Glutamatergic neuron (in vitro differentiated cells): ENCODE measurements at regions not wholly inside any gene's neighbourhood (a gene's known extent, or its start where the extent isn't known, plus 50 kb on each side); places are given as distances from the start of the nearest gene placed in this dataset.

Experiments
- DNase-seq: peaks from one replicate; pipeline ENCODE4 v3.0.0; 2022
- H3K27ac Mint-ChIP-seq: one replicate; pipeline ENCODE4 v1.8.0; 2020; ENCODE audit warnings: mild to moderate bottlenecking, mixed read lengths, inconsistent platforms; ENCODE audit not compliant: unreplicated experiment
- H3K27me3 Mint-ChIP-seq: one replicate; pipeline ENCODE4 v1.8.0; 2020; ENCODE audit warnings: mild to moderate bottlenecking, moderate library complexity, mixed read lengths, inconsistent platforms; ENCODE audit not compliant: unreplicated experiment
- H3K36me3 Mint-ChIP-seq: one replicate; pipeline ENCODE4 v1.8.0; 2020; ENCODE audit warnings: mild to moderate bottlenecking, mixed read lengths, inconsistent platforms; ENCODE audit not compliant: unreplicated experiment
- H3K4me1 Mint-ChIP-seq: one replicate; pipeline ENCODE4 v1.8.0; 2020; ENCODE audit warnings: mild to moderate bottlenecking, low read depth, mixed read lengths, inconsistent platforms; ENCODE audit not compliant: unreplicated experiment
- H3K4me3 Mint-ChIP-seq: one replicate; pipeline ENCODE4 v1.8.0; 2020; ENCODE audit warnings: mild to moderate bottlenecking, mixed read lengths, inconsistent platforms; ENCODE audit not compliant: unreplicated experiment
- H3K9me3 Mint-ChIP-seq: one replicate; pipeline ENCODE4 v1.8.0; 2020; ENCODE audit warnings: mild to moderate bottlenecking, moderate library complexity, mixed read lengths, inconsistent platforms; ENCODE audit not compliant: unreplicated experiment
- TF ChIP-seq, protein P1 (sequence below): fragments of 200-600 bp; sonication (generic); IDR thresholded peaks from one replicate; pipeline ENCODE4 v1.5.0; 2021; ENCODE audit not compliant: partially characterized antibody, unreplicated experiment

DNA sequence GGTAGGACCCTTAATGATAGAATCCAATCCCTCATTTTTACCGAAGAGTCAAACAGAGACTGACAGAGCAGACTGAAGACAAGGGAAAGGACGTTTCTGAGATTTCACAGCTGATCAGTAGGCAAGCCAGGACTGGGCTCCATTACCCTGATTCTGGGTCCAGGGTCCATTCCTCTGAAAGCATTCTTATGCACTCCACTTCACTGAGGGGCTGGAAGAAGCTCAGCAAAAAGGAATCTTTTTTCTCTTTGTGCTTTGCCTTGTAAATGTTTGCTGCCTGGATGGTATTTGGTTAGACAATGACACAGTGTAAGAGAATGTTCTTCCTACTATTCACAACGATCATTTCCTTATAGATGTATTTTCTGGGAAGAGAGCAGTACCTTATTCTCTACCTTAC is 331.3 kb upstream of the PROX1 start:
- Mint-ChIP-seq H3K4me3 (no peak overlapping the region), H3K27me3 (no peaks in the 10 kb centered on the region), H3K36me3 (no peaks in the 10 kb centered on the region), H3K27ac (no peak overlapping the region), H3K9me3 (no peaks in the 10 kb centered on the region), H3K4me1 (peaks cover 4% of the 10 kb centered on the region)
- TF ChIP-seq, protein P1, sequence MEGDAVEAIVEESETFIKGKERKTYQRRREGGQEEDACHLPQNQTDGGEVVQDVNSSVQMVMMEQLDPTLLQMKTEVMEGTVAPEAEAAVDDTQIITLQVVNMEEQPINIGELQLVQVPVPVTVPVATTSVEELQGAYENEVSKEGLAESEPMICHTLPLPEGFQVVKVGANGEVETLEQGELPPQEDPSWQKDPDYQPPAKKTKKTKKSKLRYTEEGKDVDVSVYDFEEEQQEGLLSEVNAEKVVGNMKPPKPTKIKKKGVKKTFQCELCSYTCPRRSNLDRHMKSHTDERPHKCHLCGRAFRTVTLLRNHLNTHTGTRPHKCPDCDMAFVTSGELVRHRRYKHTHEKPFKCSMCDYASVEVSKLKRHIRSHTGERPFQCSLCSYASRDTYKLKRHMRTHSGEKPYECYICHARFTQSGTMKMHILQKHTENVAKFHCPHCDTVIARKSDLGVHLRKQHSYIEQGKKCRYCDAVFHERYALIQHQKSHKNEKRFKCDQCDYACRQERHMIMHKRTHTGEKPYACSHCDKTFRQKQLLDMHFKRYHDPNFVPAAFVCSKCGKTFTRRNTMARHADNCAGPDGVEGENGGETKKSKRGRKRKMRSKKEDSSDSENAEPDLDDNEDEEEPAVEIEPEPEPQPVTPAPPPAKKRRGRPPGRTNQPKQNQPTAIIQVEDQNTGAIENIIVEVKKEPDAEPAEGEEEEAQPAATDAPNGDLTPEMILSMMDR: no peak
- DNase-seq: no peak

DNA sequence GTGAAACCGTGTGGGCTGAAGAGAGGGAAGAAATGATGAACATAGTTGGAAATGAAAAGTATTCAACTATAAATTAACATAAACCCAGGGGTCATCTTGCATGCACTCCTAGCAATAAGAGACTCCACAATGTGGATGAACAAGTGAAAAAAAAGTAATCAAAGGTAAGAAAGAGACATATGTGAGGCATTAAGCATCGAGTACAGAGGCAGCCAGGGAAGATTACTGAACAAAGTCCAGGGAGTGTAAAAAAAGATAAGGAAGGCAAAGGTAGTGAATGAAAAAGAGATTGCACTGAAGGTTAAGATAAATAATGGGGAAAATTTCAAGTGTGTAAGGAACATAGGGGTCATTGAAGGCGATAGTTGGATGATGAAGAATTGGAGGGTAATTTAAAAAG is 330.8 kb upstream of the PROX1 start:
- Mint-ChIP-seq H3K4me3 (no peak overlapping the region), H3K27me3 (no peaks in the 10 kb centered on the region), H3K27ac (no peak overlapping the region), H3K36me3 (no peaks in the 10 kb centered on the region), H3K4me1 (peaks cover 4% of the 10 kb centered on the region), H3K9me3 (no peaks in the 10 kb centered on the region)
- DNase-seq: no peak
- TF ChIP-seq, protein P1: no peak

DNA sequence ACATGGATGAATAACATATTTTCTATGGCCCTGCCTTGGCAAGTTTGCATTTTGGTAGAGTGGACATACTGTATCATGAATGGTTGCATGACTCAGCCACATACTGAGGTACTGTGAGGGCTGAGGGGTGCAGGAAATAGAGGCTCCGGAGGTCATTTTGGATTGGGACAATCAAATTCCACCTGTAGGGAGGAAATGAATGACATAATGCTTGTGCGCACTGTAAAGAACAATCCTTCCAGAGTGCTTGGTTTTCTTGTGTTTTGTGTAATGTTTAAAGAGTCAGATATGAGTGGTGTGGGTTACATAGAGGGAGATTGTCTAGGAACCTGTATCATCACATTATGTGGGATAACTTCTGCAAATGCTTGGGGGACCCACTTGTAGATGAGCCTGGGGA is 329.9 kb upstream of the PROX1 start:
- Mint-ChIP-seq H3K36me3 (peaks cover 5% of the 10 kb centered on the region), H3K9me3 (no peaks in the 10 kb centered on the region), H3K4me3 (no peak overlapping the region), H3K27ac (no peak overlapping the region), H3K27me3 (no peaks in the 10 kb centered on the region), H3K4me1 (peaks cover 4% of the 10 kb centered on the region)
- TF ChIP-seq, protein P1: no peak
- DNase-seq: no peak

DNA sequence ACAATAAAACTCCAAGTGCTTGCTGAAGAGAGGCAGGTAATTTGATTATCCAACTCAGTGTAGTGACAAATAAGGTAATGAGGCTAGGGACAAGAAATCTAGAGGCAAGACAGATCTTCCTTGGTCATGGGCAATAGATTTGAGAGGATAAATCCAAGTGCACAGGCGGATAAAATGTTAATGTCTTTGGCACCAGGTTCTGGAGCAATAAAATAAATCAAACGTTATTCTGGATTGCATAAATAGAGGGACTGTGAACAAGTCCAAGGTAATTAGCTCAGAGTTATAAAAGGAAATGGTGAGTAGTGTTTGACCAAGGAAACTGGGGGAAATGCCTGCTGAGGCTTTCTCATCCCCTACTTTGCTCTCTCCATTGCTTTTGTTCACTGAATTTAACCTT is 329.3 kb upstream of the PROX1 start:
- Mint-ChIP-seq H3K9me3 (no peaks in the 10 kb centered on the region), H3K27ac (no peak overlapping the region), H3K36me3 (peaks cover 5% of the 10 kb centered on the region), H3K27me3 (no peaks in the 10 kb centered on the region), H3K4me1 (peaks cover 4% of the 10 kb centered on the region), H3K4me3 (no peak overlapping the region)
- TF ChIP-seq, protein P1: no peak
- DNase-seq: no peak

DNA sequence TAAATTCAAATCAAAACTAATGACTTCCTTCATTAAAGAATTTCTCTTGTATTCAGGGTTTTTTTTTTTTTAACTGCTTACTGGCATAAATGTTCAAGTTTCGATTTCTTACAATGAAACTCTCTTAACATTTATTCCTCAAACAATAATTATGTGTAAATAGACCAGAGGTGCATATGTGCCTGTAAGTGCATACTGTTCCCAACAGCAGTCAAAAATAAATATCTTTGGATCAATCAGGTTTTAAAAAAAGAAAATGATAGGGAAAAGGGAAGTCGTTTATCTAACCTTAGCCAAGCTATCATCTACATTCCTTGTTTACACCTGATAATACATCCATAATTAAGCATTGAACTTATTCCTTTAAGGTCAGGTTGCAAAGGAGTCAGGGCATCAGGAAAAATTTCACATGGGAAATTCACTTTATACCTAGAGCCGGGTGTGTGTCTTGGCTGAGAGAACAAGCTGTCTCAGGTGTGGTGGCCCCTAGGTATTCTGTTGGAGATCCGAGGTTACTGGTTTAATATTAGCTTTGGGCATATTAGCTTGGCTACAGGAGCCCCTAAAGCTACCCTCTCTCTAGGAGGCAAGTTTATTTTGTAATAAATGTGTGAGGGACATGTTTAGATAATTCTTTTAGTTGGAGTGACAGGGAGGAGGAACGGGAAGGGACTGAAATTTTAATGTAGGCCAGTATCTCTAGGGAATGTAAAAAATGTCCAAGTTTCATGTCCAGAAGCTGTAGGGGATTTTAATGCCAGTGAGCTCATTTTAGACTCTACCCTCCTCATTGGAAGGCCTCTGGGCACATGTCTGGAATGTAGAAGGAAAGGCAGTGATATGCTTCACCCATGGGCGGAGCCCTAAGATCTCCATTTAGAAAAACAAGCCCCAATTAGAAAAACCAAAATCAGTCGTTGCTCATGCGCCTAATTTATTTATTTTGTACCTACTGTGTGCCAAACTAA is 327.9 kb upstream of the PROX1 start:
- TF ChIP-seq, protein P1: no peak
- Mint-ChIP-seq H3K27me3 (no peaks in the 10 kb centered on the region), H3K9me3 (no peaks in the 10 kb centered on the region), H3K4me1 (peaks cover 4% of the 10 kb centered on the region), H3K36me3 (peaks cover 5% of the 10 kb centered on the region), H3K4me3 (no peak overlapping the region), H3K27ac (no peak overlapping the region)
- no peak for DNase-seq
